Upper lobe of left lung (tissue), 4 donors: ENCODE measurements at regions not wholly inside any gene's neighbourhood (a gene's known extent, or its start where the extent isn't known, plus 50 kb on each side); places are given as distances from the start of the nearest gene placed in this dataset.

Experiments
- CTCF ChIP-seq, 6 experiments: fragments of 450-650 bp in 4 of 6; fragments of 200-600 bp in 2 of 6; sonication (generic) in 2 of 6; IDR thresholded peaks; one replicate each; pipeline ENCODE4 v1.5.1; 2016 to 2019; ENCODE audit warnings: antibody characterized with exemption in 6 of 6
- POLR2A ChIP-seq, 4 donors: fragments of 450-650 bp; IDR thresholded peaks; one replicate each; pipeline ENCODE4 v1.5.1; 2016 to 2017; ENCODE audit warnings: antibody characterized with exemption in 4 of 4, mild to moderate bottlenecking in 2 of 4
- POLR2AphosphoS5 ChIP-seq, 2 donors: sonication (generic); formaldehyde crosslinking; IDR thresholded peaks; one replicate each; pipeline ENCODE4 v1.5.1; 2017; ENCODE audit warnings: antibody characterized with exemption in 2 of 2

GRCh38 chrX:83593634-83594294, 85.7 kb downstream of the POU3F4 start:
- TF ChIP-seq CTCF (IDR thresholded peaks at IDR 0.05) (no peak), POLR2A (IDR thresholded peaks at IDR 0.05) (no peak), POLR2AphosphoS5 (IDR thresholded peaks at IDR 0.05) (no peak)
